ENCODE measurements at regions not wholly inside any gene's neighbourhood (a gene's known extent, or its start where the extent isn't known, plus 50 kb on each side); places are given as distances from the start of the nearest gene placed in this dataset.

GRCh38 chr5:29800752-29801151, 1392.7 kb upstream of the CDH6 start:
- dilution Hi-C loops (cut with MboI; ENCODE audit: extremely low pct_ligation_motif_present, low sequenced_read_pairs) (no loop called here), intact Hi-C loops (cut with micrococcal nuclease) (no loop called here)
- H3K27me3 ChIP-seq (ENCODE audit: control insufficient read depth in 2 of 2, insufficient read depth in 2 of 2, low read length in 2 of 2) = no peaks in the 10 kb centered on the region
- no peak overlapping the region for H2AFZ ChIP-seq (ENCODE audit: low read depth, low read length)
- H3K9me3 ChIP-seq (replicated peaks; ENCODE audit: control insufficient read depth, insufficient read depth, low read length) = peaks cover 3% of the 10 kb centered on the region
- no peaks in the 10 kb centered on the region for H3K4me1 ChIP-seq (ENCODE audit: control insufficient read depth, extremely low read depth, insufficient read depth, low read length)
- H3K79me2 ChIP-seq (ENCODE audit: control insufficient read depth, insufficient read depth, low read length) = no peaks in the 10 kb centered on the region
- no peak overlapping the region for H3K27ac ChIP-seq (ENCODE audit: insufficient read depth, low read depth, low read length)
- H4K20me1 ChIP-seq (replicated peaks; ENCODE audit: control insufficient read depth, extremely low read depth, insufficient read depth, low read length) = no peaks in the 10 kb centered on the region
- TF ChIP-seq GATA2 (IDR thresholded peaks at IDR 0.05; ENCODE audit: insufficient read depth, insufficient read length, low read depth, low read length) (no peak), MYC (IDR thresholded peaks at IDR 0.05; ENCODE audit: low read depth, low read length) (no peak), POLR2AphosphoS5 (IDR thresholded peaks at IDR 0.05; ENCODE audit: insufficient read depth, low read depth, low read length) (no peak), JUN (IDR thresholded peaks at IDR 0.05; ENCODE audit: borderline replicate concordance, insufficient read depth, insufficient read length, low read depth) (no peak), FOS (IDR thresholded peaks at IDR 0.05; ENCODE audit: borderline replicate concordance, insufficient read depth, low read length) (no peak), POLR2A (IDR thresholded peaks at IDR 0.05; ENCODE audit: low read depth, low read length) (no peak), EZH2 (IDR thresholded peaks at IDR 0.05; ENCODE audit: borderline replicate concordance, low read depth, low read length, severe bottlenecking) (no peak), CTCF (IDR thresholded peaks at IDR 0.05; ENCODE audit: extremely low read depth in 1 of 2, insufficient read depth in 1 of 2, low read depth in 1 of 2, low read length in 2 of 2) (no peak), MAX (IDR thresholded peaks at IDR 0.05; ENCODE audit: insufficient read depth, insufficient read length) (no peak)
- H3K9ac ChIP-seq (replicated peaks; ENCODE audit: extremely low read depth, insufficient read depth, low read length) = no peak overlapping the region
- CTCF ChIA-PET = no interaction called here
- H3K4me2 ChIP-seq (ENCODE audit: insufficient read depth, low read length) = no peak overlapping the region
- H3K4me3 ChIP-seq (replicated peaks in 1 of 3; ENCODE audit: insufficient read depth in 1 of 3, low read depth in 1 of 3, low read length in 3 of 3) = no peak overlapping the region
- H3K9me1 ChIP-seq (replicated peaks; ENCODE audit: control insufficient read depth, extremely low read depth, insufficient read depth, low read length) = no peaks in the 10 kb centered on the region
- H3K36me3 ChIP-seq (ENCODE audit: control insufficient read depth in 2 of 2, extremely low read depth in 1 of 2, insufficient read depth in 2 of 2, low read length in 2 of 2) = no peaks in the 10 kb centered on the region
- no TSS peak for BruUV-seq (replicated peaks)
- POLR2A ChIA-PET = no interaction called here
- FAIRE-seq (no peak), DNase-seq (ENCODE audit: low read depth, low spot score) (no peak)

Measured in endothelial cell of umbilical vein (primary cell).